Choroid plexus epithelial cell (primary cell): ENCODE measurements at regions not wholly inside any gene's neighbourhood (a gene's known extent, or its start where the extent isn't known, plus 50 kb on each side); places are given as distances from the start of the nearest gene placed in this dataset.
"Not testable (repeated sequence)": the region's sequence is repeated elsewhere in the genome, so short reads cannot be mapped to it uniquely, and the experiment has no call there.

Experiments
- DNase-seq: peaks from one replicate; pipeline ENCODE4 v3.0.0-alpha.2; 2010; ENCODE audit warnings: low read depth
- H3K4me3 ChIP-seq: 2 replicates; pipeline ENCODE4 v1.5.1; 2011; ENCODE audit warnings: low read depth, mild to moderate bottlenecking, control low read depth, low read length, moderate library complexity
- CTCF ChIP-seq: conservative IDR thresholded peaks from 2 replicates; pipeline ENCODE4 v1.5.1; 2011; ENCODE audit warnings: low read depth, mild to moderate bottlenecking, control low read depth, inconsistent platforms, low read length, moderate library complexity

DNA sequence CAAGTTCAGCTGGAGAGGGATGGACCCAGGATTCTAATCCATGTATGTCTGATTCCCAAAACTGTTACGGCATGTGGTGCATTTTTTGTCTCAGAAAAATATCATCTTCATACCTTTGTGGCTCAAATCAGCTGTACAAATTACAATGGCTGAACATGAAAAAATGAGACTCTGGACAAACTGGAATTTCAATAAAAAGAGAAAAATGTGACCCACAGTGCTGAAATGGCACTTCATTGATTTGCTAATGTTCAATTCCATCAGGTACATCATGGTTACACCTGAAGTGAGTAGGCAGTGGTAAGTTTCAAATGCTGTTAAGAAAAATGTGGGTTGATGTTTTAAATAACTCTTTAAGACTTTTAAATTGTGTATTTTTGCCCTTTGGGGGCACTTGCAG, 165.6 kb upstream of the CAND1 start:
- no peak overlapping the region for H3K4me3 ChIP-seq
- DNase-seq, result no peak
- no peak for TF ChIP-seq CTCF

DNA sequence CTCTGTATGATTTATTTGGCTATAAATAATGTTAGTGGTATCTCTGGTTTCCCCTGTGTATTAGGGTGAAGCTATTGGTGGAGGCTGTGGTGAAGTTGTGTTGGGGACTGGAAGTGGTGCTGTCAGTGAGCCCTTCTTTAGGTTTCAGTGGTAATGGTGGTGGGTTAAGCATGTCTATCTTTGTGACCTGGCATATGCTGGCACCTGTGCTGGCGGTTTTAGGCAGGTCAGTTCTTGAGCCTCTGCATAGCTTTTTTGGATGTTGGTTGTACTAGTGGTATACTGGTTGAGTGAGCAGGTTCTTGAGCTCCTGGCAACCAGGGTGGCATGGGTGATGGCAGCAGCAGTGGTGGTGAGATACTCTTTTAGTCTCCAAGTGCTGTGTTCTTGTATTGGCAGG, 161.9 kb upstream of the CAND1 start:
- no peak overlapping the region for H3K4me3 ChIP-seq
- DNase-seq, result no peak
- no peak for TF ChIP-seq CTCF

- no peak overlapping the region for H3K4me3 ChIP-seq
- TF ChIP-seq CTCF, result no peak
- no peak for DNase-seq
These were observed 161.3 kb upstream of the CAND1 start for GRCh38 chr12:67107751-67108269.

DNA sequence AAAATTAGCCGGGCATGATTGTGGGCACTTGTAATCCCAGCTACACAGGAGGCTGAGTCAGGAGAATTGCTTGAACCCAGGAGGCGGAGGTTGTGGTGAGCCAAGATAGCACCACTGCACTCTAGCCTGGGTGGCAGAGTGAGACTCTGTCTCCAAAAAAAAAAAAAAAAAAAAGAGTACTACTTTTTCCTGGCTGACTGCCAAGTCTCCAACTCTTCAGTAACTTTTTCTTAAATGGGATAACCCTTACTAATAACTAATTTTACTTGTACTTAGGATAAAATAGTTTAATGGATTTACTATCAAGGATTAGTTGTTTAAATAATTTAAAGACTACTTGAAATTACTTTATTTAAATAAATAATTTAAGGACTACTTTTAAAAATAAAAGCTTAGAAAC, 158.8 kb upstream of the CAND1 start:
- DNase-seq, H3K4me3 ChIP-seq: not testable (repeated sequence)

DNA sequence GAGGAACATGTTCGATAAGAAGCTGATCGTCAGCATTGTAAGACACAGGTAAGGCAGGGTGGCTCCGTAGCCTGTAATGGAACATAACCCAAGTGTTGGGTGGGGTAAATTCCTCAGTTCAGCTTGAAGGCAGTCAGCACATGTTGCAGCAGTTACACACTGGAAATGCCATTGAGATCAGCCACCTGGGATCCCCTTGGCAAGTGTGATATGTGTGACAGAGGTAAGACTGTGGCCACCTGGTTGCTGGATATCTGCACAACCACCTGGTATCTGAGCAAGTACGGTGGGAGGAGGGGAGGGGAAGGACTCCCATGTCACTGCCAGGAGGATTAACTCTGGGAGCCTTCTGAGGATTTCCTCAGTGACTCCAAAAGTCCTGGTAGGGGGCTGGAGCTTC, 158.0 kb upstream of the CAND1 start:
- no peak for DNase-seq
- H3K4me3 ChIP-seq, result no peak overlapping the region
- TF ChIP-seq CTCF, result no peak

DNA sequence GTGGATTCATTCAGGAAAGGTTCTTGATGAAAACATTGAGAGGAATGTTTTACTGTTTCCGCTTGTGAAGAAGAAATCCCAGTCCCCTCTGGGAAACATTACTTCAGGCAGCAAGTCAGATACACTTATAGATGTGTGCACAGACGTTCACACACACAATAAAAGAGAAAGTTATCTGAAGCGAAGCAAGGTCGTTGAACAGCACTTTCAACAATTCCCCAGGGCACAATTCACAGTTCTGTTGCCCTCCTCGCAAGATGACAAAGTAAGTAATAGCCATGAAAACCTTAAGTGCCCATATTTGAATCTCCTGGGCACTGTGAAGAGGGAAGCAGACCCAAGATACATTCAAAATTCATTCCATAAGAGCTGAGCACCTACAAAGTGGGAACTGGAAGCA, 156.6 kb upstream of the CAND1 start:
- no peak for DNase-seq

GRCh38 chr12:67116134-67116533, 153.0 kb upstream of the CAND1 start:
- no peak overlapping the region for H3K4me3 ChIP-seq
- no peak for TF ChIP-seq CTCF
- no peak for DNase-seq

More for the DNA sequence above, 156.6 kb upstream of the CAND1 start:
- H3K4me3 ChIP-seq, result no peak overlapping the region
- no peak for TF ChIP-seq CTCF

DNA sequence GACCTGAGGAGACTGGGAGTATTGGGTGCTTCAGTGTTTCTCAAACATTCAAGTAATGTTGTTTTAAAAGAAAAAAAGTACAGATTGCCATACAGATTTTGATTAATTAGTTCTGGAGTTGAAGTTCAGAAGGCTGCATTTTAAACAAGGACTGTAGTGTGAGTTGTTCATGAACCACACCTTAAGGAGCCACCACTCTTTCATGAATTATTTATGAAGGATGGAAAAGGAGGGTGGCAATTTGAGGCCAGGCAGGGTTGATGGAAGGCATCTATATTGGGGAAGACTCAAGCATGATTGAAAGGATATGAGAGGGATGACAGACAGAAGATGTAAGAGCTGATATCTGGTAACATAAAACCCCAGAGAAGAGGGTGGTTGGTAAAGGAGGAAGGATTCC, 146.6 kb upstream of the CAND1 start:
- no peak for DNase-seq
- no peak for TF ChIP-seq CTCF

More for the DNA sequence above, 146.6 kb upstream of the CAND1 start:
- H3K4me3 ChIP-seq, result no peak overlapping the region
